ENCODE measurements at regions not wholly inside any gene's neighbourhood (a gene's known extent, or its start where the extent isn't known, plus 50 kb on each side); places are given as distances from the start of the nearest gene placed in this dataset.
"Not testable (repeated sequence)": the region's sequence is repeated elsewhere in the genome, so short reads cannot be mapped to it uniquely, and the experiment has no call there.

DNA sequence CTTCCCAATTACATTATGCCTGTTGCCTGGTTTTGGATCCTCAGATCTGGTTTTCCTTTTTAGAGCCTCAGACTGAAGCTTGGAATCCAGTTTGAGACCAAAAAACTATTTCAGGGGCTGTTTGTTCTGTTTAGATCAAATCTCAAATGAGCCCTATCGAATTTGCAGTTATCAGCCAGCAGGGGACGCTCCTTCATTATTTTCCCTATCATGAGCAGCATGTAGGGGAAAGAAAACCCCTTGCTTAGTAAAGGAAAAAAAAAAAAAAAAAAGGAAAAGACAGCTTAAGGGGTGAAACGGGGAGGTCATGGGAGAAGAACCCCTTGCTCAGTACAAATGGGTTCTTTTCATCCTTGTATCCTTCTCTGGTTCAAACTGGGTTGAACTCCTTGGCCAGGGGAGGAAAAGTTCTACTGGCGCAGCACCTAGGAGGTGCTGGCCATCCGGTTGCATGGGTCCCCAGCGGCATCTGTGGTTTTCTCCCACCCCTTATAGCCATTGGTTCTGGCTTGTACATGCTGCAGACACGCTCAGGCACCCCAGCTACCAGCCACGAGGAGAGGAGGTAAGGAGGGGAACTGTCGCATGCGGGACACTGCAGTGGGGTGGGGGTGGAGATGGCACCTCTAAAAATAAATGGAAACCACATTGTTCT lies 1375.1 kb upstream of the ALCAM start:
- Mint-ChIP-seq H3K9me3 (peaks cover 13% of the 10 kb centered on the region), H3K4me1 (no peaks in the 10 kb centered on the region), H3K36me3 (ENCODE audit: insufficient read depth) (no peaks in the 10 kb centered on the region), H3K27me3 (no peaks in the 10 kb centered on the region), H3K4me3 (no peak overlapping the region), H3K27ac (ENCODE audit: low read depth) (no peak overlapping the region)
- DNase-seq (ENCODE audit: low spot score in 2 of 2) = no peak
- no peak for ATAC-seq (replicated peaks; ENCODE audit: extremely low read depth, poor library complexity, severe bottlenecking)

DNA sequence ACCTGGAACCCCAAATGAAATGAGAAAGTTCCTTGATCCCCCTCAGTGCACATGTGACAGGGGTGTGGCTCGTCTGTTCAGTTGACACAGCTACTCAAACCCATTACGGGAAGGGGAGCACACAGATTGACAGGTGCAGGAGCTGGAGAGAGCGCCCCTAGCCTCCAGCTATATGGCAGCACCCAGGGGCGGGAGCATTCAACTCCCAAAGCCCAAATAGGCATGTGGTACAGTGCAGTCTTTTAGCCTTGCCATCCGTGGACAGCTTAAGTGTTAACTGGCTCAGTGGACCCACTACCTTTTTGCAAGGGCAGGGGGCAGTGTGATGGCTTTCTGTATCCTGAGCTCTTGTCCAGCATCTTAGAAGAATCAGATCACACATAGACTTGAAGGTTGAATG lies 1374.2 kb upstream of the ALCAM start:
- no peaks in the 10 kb centered on the region for H3K36me3 Mint-ChIP-seq (ENCODE audit: insufficient read depth)
- no peak overlapping the region for H3K4me3 Mint-ChIP-seq
- DNase-seq (ENCODE audit: low spot score in 2 of 2) = no peak
- H3K27ac Mint-ChIP-seq (ENCODE audit: low read depth) = no peak overlapping the region
- ATAC-seq (replicated peaks; ENCODE audit: extremely low read depth, poor library complexity, severe bottlenecking) = no peak
- H3K9me3 Mint-ChIP-seq = peaks cover 13% of the 10 kb centered on the region
- no peaks in the 10 kb centered on the region for H3K27me3 Mint-ChIP-seq
- no peaks in the 10 kb centered on the region for H3K4me1 Mint-ChIP-seq

DNA sequence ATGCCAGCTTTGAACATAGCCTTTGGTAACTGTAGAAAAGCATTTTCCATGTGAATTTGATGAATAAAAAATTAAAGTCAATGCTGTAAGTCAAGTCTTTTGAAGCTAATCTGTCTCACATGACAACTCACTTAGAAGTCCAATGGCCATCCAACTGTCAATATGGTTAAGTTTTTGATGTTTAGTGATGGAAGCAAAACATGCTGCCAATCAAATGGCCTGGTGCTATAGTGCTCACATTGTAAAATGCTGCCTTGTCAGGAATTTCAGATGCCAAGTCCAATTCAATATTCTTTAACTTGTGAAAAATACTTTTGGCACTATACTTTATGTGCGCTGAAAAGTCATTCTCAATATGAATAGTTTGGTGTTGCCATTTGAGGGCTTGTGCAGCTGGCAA lies 1361.8 kb upstream of the ALCAM start:
- no peak for ATAC-seq (replicated peaks; ENCODE audit: extremely low read depth, poor library complexity, severe bottlenecking)
- Mint-ChIP-seq H3K36me3 (ENCODE audit: insufficient read depth) (no peaks in the 10 kb centered on the region), H3K27ac (ENCODE audit: low read depth) (no peak overlapping the region), H3K4me3 (no peak overlapping the region), H3K9me3 (no peaks in the 10 kb centered on the region), H3K4me1 (no peaks in the 10 kb centered on the region), H3K27me3 (no peaks in the 10 kb centered on the region)
- no peak for DNase-seq (ENCODE audit: low spot score in 2 of 2)

DNA sequence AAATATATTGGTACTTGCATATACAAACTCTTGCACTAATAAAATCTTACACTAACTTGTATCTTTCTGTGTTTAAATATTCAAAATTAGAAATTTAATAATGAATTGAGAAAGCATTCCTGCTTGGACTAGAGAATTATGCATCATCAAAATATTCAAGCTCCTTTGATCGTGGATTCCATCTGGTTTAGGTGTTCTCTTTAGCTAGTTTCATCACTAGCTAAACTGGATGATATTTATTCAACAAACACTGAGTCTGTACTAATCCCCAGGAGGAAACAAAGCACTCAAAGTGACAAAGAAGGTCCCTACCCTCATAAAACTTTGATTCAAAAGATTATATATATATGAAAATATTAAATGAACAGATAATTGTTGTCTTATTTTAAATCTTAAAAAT lies 1360.9 kb upstream of the ALCAM start:
- Mint-ChIP-seq H3K4me3 (no peak overlapping the region), H3K27me3 (no peaks in the 10 kb centered on the region), H3K36me3 (ENCODE audit: insufficient read depth) (no peaks in the 10 kb centered on the region), H3K27ac (ENCODE audit: low read depth) (no peak overlapping the region), H3K9me3 (no peaks in the 10 kb centered on the region), H3K4me1 (no peaks in the 10 kb centered on the region)
- ATAC-seq (replicated peaks; ENCODE audit: extremely low read depth, poor library complexity, severe bottlenecking) (no peak), DNase-seq (ENCODE audit: low spot score in 2 of 2) (no peak)

DNA sequence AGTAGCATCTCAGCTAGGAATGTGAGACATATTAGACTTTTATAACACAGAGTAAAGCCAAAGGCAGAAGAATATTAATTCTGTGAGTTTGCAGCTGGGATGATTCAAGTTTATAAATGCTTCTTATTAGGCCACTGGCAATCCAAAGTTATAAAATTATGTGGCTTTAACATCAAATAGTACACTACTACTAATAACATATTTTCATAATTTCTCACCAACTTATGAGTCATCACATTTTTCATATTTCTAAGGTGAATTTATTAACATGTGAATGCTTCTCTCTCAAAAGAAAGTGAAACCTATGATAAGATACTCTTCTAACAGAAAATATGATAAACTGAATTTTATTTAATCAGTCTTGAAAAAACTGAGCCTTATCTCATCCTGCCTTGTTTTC lies 1348.2 kb upstream of the ALCAM start:
- H3K4me3 Mint-ChIP-seq = no peak overlapping the region
- DNase-seq (ENCODE audit: low spot score in 2 of 2) = no peak
- no peaks in the 10 kb centered on the region for H3K27me3 Mint-ChIP-seq
- ATAC-seq (replicated peaks; ENCODE audit: extremely low read depth, poor library complexity, severe bottlenecking) = no peak
- no peak overlapping the region for H3K27ac Mint-ChIP-seq (ENCODE audit: low read depth)
- no peaks in the 10 kb centered on the region for H3K36me3 Mint-ChIP-seq (ENCODE audit: insufficient read depth)
- H3K9me3 Mint-ChIP-seq = peaks cover 35% of the 10 kb centered on the region
- no peaks in the 10 kb centered on the region for H3K4me1 Mint-ChIP-seq

DNA sequence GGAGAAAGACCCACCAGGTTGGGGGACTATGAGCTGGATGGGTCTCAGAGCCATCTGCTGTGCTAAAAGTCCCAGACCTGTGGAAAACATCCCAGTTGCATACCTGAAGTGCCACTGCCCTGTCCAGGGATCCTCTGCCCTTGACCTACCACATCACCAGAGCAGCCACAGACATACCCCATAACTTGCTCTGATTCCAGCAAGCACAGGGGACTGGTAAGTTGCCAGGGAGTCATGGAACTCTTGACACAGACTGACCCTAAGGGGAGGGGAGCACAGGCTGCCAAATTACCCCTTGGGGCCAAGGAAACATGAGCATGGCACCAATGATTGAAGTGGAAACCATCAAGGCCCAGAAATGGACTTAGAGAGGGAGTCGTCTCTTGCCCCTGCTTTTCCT lies 1335.1 kb upstream of the ALCAM start:
- Mint-ChIP-seq H3K36me3 (ENCODE audit: insufficient read depth) (no peaks in the 10 kb centered on the region), H3K9me3 (peaks cover 18% of the 10 kb centered on the region), H3K27me3 (no peaks in the 10 kb centered on the region), H3K4me3 (no peak overlapping the region), H3K4me1 (no peaks in the 10 kb centered on the region), H3K27ac (ENCODE audit: low read depth) (no peak overlapping the region)
- ATAC-seq (replicated peaks; ENCODE audit: extremely low read depth, poor library complexity, severe bottlenecking) (no peak), DNase-seq (ENCODE audit: low spot score in 2 of 2) (no peak)

DNA sequence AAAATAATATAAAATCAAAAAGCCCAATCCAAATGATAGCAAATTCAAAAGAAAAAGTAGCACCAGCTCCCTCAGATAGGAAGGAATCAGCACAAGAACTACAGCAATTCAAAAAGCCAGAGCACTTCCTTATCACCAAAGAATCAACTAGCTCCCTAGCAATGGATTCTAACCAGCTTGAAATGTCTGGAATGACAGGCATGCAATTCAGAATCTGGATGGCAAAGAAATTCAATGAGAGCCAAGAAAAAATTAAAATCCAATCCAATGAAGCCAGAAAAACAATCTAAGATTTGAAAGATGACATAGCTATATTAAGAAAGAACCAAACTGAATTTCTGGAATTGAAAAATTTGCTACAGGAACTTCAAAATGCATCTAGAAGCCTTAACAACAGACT lies 1334.4 kb upstream of the ALCAM start:
- no peaks in the 10 kb centered on the region for H3K36me3 Mint-ChIP-seq (ENCODE audit: insufficient read depth)
- no peak overlapping the region for H3K4me3 Mint-ChIP-seq
- no peak for DNase-seq (ENCODE audit: low spot score in 2 of 2)
- H3K9me3 Mint-ChIP-seq = peaks cover 18% of the 10 kb centered on the region
- no peaks in the 10 kb centered on the region for H3K4me1 Mint-ChIP-seq
- H3K27ac Mint-ChIP-seq (ENCODE audit: low read depth) = no peak overlapping the region
- no peak for ATAC-seq (replicated peaks; ENCODE audit: extremely low read depth, poor library complexity, severe bottlenecking)
- H3K27me3 Mint-ChIP-seq = no peaks in the 10 kb centered on the region

DNA sequence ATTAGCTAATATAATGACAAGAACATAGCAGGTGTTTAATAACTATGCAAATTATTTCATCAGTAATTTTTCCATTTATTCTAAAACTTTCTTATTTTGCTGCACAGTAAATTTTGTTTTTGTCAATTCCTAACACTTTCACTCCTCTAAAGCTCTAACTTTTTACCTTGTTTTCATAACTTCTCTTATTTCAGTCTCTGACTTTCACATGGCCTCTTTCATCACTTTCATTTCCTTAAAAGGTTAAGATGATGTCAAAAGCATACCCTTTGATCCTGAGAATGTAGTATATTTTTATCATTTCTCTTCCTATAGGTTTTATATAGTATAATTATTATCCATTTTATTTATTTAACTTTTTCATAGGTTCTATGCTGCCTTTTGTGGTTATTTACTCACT lies 1325.8 kb upstream of the ALCAM start:
- no peak for ATAC-seq (replicated peaks; ENCODE audit: extremely low read depth, poor library complexity, severe bottlenecking)
- peaks cover 7% of the 10 kb centered on the region for H3K9me3 Mint-ChIP-seq
- no peak overlapping the region for H3K4me3 Mint-ChIP-seq
- H3K4me1 Mint-ChIP-seq = no peaks in the 10 kb centered on the region
- DNase-seq (ENCODE audit: low spot score in 2 of 2) = no peak
- no peaks in the 10 kb centered on the region for H3K27me3 Mint-ChIP-seq
- peaks cover 1% of the 10 kb centered on the region for H3K36me3 Mint-ChIP-seq (ENCODE audit: insufficient read depth)
- H3K27ac Mint-ChIP-seq (ENCODE audit: low read depth) = no peak overlapping the region

DNA sequence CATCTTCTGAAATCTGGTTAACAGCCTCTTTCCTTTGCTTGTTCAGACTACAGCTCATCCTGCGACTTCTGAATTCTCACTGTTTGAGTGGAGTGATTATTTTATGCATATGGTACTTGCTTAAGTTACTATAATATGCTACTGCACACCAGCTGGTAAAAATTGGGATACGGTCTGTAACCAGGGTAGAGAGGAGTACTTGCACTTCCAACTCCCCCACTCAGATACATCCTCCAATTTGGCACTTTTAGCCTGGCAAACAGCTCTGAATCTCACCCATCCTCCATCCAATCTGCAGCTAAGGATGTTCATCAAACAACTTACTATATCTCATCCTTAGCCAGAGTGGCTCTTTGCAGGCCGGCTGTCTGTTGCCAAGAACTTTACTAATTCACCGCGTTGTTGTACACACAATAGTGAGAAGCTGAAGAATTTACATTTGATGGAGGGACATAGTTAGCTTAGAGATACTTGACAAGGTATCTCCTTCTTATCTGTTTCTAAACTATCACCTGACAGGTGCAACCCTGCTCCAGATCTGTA lies 1323.6 kb upstream of the ALCAM start:
- H3K27me3 Mint-ChIP-seq; H3K36me3 Mint-ChIP-seq (ENCODE audit: insufficient read depth); H3K9me3 Mint-ChIP-seq: not testable (repeated sequence)

DNA sequence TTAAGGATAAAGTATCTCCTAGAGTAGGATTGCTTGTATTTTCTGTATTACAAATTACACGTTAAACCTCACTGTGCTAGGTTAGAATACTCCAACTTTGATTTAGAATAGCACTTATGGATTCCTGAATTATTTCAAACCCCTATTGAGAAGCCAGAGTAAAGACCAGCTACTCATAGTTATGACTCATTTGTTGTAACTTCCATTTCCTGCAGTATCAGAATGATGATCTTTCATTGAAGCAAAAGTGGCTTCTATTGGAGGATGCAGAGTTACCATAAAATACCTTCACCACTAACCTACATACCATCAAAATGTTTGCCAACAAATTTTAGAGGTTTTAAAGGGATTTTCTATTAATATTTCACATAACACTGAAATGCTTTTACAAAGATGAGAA lies 1322.7 kb upstream of the ALCAM start:
- H3K9me3 Mint-ChIP-seq = peaks cover 6% of the 10 kb centered on the region
- H3K4me3 Mint-ChIP-seq = no peak overlapping the region
- H3K36me3 Mint-ChIP-seq (ENCODE audit: insufficient read depth) = no peaks in the 10 kb centered on the region
- no peak for DNase-seq (ENCODE audit: low spot score in 2 of 2)
- no peaks in the 10 kb centered on the region for H3K4me1 Mint-ChIP-seq
- no peak for ATAC-seq (replicated peaks; ENCODE audit: extremely low read depth, poor library complexity, severe bottlenecking)
- H3K27ac Mint-ChIP-seq (ENCODE audit: low read depth) = no peak overlapping the region
- H3K27me3 Mint-ChIP-seq = no peaks in the 10 kb centered on the region

More for the DNA sequence above, 1323.6 kb upstream of the ALCAM start:
- not testable (repeated sequence) for ATAC-seq (replicated peaks; ENCODE audit: extremely low read depth, poor library complexity, severe bottlenecking); H3K4me1 Mint-ChIP-seq; H3K27ac Mint-ChIP-seq (ENCODE audit: low read depth); H3K4me3 Mint-ChIP-seq; DNase-seq (ENCODE audit: low spot score in 2 of 2)

DNA sequence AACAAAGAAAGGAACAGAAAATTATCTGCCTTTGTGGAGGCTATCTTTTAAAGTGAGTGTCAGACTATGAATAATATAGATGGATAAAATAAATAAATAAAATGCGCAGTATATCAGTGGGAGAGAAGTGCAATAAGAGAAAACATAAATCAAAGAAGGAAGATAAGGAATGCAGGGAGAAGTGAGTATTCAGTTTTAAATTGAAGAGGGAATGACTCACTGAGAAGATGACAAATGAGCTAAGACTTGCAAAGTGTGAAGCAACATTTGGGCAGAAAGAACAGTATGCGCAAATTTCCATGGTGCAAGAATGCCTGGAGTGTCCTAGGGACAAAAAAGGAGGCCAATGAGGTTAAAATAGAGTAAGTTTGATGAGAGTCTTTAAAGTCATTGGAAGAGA lies 1300.1 kb upstream of the ALCAM start:
- no peaks in the 10 kb centered on the region for H3K27me3 Mint-ChIP-seq
- H3K4me3 Mint-ChIP-seq = no peak overlapping the region
- DNase-seq (ENCODE audit: low spot score in 2 of 2) = no peak
- ATAC-seq (replicated peaks; ENCODE audit: extremely low read depth, poor library complexity, severe bottlenecking) = no peak
- H3K36me3 Mint-ChIP-seq (ENCODE audit: insufficient read depth) = no peaks in the 10 kb centered on the region
- no peak overlapping the region for H3K27ac Mint-ChIP-seq (ENCODE audit: low read depth)
- H3K4me1 Mint-ChIP-seq = no peaks in the 10 kb centered on the region
- H3K9me3 Mint-ChIP-seq = peaks cover 5% of the 10 kb centered on the region

DNA sequence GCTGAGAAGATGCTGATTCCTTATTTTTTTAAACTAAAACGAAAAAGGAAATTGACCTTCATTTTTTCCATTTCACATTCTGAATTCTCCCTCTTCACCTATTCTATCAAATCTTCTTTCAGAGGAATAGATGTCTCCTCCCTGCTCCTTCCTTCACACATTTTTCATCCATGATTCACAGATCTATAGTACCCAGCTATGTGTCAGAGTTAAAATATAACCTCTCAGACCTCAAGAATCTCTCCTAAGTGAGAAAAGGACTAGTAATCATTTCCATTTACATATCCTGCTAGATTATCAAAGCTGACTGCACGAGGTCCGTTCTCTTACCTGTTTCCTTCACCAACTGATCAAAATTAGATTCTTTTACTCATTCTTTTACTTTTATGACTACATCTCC lies 1297.6 kb upstream of the ALCAM start:
- Mint-ChIP-seq H3K9me3 (peaks cover 5% of the 10 kb centered on the region), H3K36me3 (ENCODE audit: insufficient read depth) (no peaks in the 10 kb centered on the region), H3K27me3 (no peaks in the 10 kb centered on the region), H3K4me1 (no peaks in the 10 kb centered on the region), H3K27ac (ENCODE audit: low read depth) (no peak overlapping the region), H3K4me3 (no peak overlapping the region)
- ATAC-seq (replicated peaks; ENCODE audit: extremely low read depth, poor library complexity, severe bottlenecking) (no peak), DNase-seq (ENCODE audit: low spot score in 2 of 2) (no peak)

DNA sequence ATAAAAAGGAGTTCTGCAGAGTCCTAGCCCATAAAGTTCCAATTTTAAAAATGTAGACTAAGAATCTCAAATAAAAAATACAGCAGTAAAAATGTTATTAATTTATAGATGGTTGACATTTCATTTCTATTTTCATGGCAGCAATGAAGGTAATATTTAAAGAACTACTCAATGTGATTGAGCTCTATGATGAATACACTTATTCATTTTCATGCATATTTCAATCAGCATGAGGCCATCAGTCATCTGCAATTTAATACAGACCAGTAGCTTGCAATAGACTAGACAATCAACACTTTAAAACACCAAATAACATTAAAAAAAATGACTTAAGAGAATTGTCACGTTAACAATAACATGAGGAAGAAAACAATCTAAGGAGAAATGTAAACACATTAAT lies 1295.8 kb upstream of the ALCAM start:
- no peak overlapping the region for H3K27ac Mint-ChIP-seq (ENCODE audit: low read depth)
- H3K9me3 Mint-ChIP-seq = peaks cover 5% of the 10 kb centered on the region
- DNase-seq (ENCODE audit: low spot score in 2 of 2) = no peak
- H3K4me3 Mint-ChIP-seq = no peak overlapping the region
- no peaks in the 10 kb centered on the region for H3K4me1 Mint-ChIP-seq
- ATAC-seq (replicated peaks; ENCODE audit: extremely low read depth, poor library complexity, severe bottlenecking) = no peak
- no peaks in the 10 kb centered on the region for H3K36me3 Mint-ChIP-seq (ENCODE audit: insufficient read depth)
- H3K27me3 Mint-ChIP-seq = no peaks in the 10 kb centered on the region
